Activated naive CD4-positive, alpha-beta T cell treated with anti-CD3 and anti-CD28 coated beads for 36 hours (primary cell): ENCODE measurements at regions not wholly inside any gene's neighbourhood (a gene's known extent, or its start where the extent isn't known, plus 50 kb on each side); places are given as distances from the start of the nearest gene placed in this dataset.

ENCODE experiments used
- CTCF ChIA-PET: fragments of 350-600 bp; sonication (Branson Sonifier 250); formaldehyde crosslinking; loops from one replicate; lab custom pipeline; 2021; ENCODE audit warnings: antibody characterized with exemption; lab: Charles Lee
- DNase-seq: peaks from one replicate; pipeline ENCODE4 v3.0.0-alpha.2; 2020
- H3K27ac Mint-ChIP-seq: one replicate; pipeline ENCODE4 v1.8.0; 2021; ENCODE audit warnings: mild to moderate bottlenecking, mixed read lengths
- H3K27me3 Mint-ChIP-seq: one replicate; pipeline ENCODE4 v1.8.0; 2021; ENCODE audit warnings: low read depth, mixed read lengths
- H3K36me3 Mint-ChIP-seq: one replicate; pipeline ENCODE4 v1.8.0; 2021; ENCODE audit warnings: low read depth, mixed read lengths
- H3K4me1 Mint-ChIP-seq: one replicate; pipeline ENCODE4 v1.8.0; 2021; ENCODE audit warnings: low read depth, mixed read lengths
- H3K4me3 Mint-ChIP-seq: one replicate; pipeline ENCODE4 v1.8.0; 2021; ENCODE audit warnings: mild to moderate bottlenecking, moderate library complexity, mixed read lengths
- H3K9me3 Mint-ChIP-seq: one replicate; pipeline ENCODE4 v1.8.0; 2021; ENCODE audit warnings: mixed read lengths
- intact Hi-C: fragments of 100-400 bp; cut with micrococcal nuclease; formaldehyde crosslinking; loops from one replicate; pipeline ENCODE4 v1.15.1; 2023

GRCh38 chr6:56714273-56714672 is 71.6 kb upstream of the DST start:
- no peak overlapping the region for H3K4me3 Mint-ChIP-seq
- no peaks in the 10 kb centered on the region for H3K9me3 Mint-ChIP-seq
- H3K36me3 Mint-ChIP-seq, result no peaks in the 10 kb centered on the region
- DNase-seq, result no peak
- no peak overlapping the region for H3K27ac Mint-ChIP-seq
- intact Hi-C loops, result loop anchor here (10.0 kb wide), 1 partner anchor 311 kb away; no protein-coding TSS in a partner anchor
- peaks cover 10% of the 10 kb centered on the region for H3K27me3 Mint-ChIP-seq
- CTCF ChIA-PET, result no interaction called here
- H3K4me1 Mint-ChIP-seq, result no peaks in the 10 kb centered on the region

GRCh38 chr6:56713254-56713672 is 70.6 kb upstream of the DST start:
- CTCF ChIA-PET, result interaction anchor here (0.8 to 2.8 kb wide), 4 partner anchors 15 to 139 kb away, joined by 3 to 12 read pairs (median 6); no protein-coding TSS in a partner anchor
- H3K9me3 Mint-ChIP-seq, result no peaks in the 10 kb centered on the region

GRCh38 chr6:56710967-56711366 is 68.3 kb upstream of the DST start:
- Mint-ChIP-seq H3K4me3 (no peak overlapping the region), H3K27me3 (peaks cover 5% of the 10 kb centered on the region), H3K4me1 (no peaks in the 10 kb centered on the region), H3K36me3 (no peaks in the 10 kb centered on the region), H3K9me3 (no peaks in the 10 kb centered on the region), H3K27ac (no peak overlapping the region)
- intact Hi-C loops, result loop anchor here (10.0 kb wide), 1 partner anchor 314 kb away; no protein-coding TSS in a partner anchor
- CTCF ChIA-PET, result interaction anchor here (0.6 to 2.9 kb wide), 8 partner anchors 13 to 347 kb away, joined by 3 to 40 read pairs (median 6); no protein-coding TSS in a partner anchor
- no peak for DNase-seq

More at GRCh38 chr6:56713254-56713672, 70.6 kb upstream of the DST start:
- no peaks in the 10 kb centered on the region for H3K4me1 Mint-ChIP-seq
- H3K36me3 Mint-ChIP-seq, result no peaks in the 10 kb centered on the region
- no peak overlapping the region for H3K27ac Mint-ChIP-seq
- peaks cover 5% of the 10 kb centered on the region for H3K27me3 Mint-ChIP-seq
- H3K4me3 Mint-ChIP-seq, result no peak overlapping the region
- intact Hi-C loops, result loop anchor here (10.0 kb wide), 1 partner anchor 312 kb away; no protein-coding TSS in a partner anchor
- DNase-seq, result no peak

GRCh38 chr6:56709650-56710049 is 67.0 kb upstream of the DST start:
- H3K36me3 Mint-ChIP-seq, result no peaks in the 10 kb centered on the region
- no peak for DNase-seq
- CTCF ChIA-PET, result interaction anchor here (0.7 to 2.9 kb wide), 21 partner anchors 9 to 193 kb away, joined by 3 to 40 read pairs (median 3); no protein-coding TSS in a partner anchor
- no peaks in the 10 kb centered on the region for H3K9me3 Mint-ChIP-seq
- intact Hi-C loops, result loop anchor here (1.0 to 10.0 kb wide), 6 partner anchors 48 to 725 kb away; partner anchors contain the start of gene PRIM2
- H3K4me1 Mint-ChIP-seq, result no peaks in the 10 kb centered on the region
- peaks cover 5% of the 10 kb centered on the region for H3K27me3 Mint-ChIP-seq
- no peak overlapping the region for H3K27ac Mint-ChIP-seq
- no peak overlapping the region for H3K4me3 Mint-ChIP-seq

GRCh38 chr6:56708810-56709597 is 66.3 kb upstream of the DST start:
- intact Hi-C loops, result loop anchor here (1.0 to 10.0 kb wide), 5 partner anchors 48 to 724 kb away; partner anchors contain the start of gene PRIM2
- H3K4me1 Mint-ChIP-seq, result no peaks in the 10 kb centered on the region
- H3K27me3 Mint-ChIP-seq, result peaks cover 5% of the 10 kb centered on the region
- no peak for DNase-seq
- no peaks in the 10 kb centered on the region for H3K36me3 Mint-ChIP-seq
- CTCF ChIA-PET, result interaction anchor here (0.5 to 2.9 kb wide), 22 partner anchors 9 to 182 kb away, joined by 3 to 40 read pairs (median 3); no protein-coding TSS in a partner anchor
- no peaks in the 10 kb centered on the region for H3K9me3 Mint-ChIP-seq
- no peak overlapping the region for H3K4me3 Mint-ChIP-seq
- no peak overlapping the region for H3K27ac Mint-ChIP-seq

- CTCF ChIA-PET, result interaction anchor here (0.7 to 1.9 kb wide), 5 partner anchors 8 to 144 kb away, joined by 3 to 6 read pairs (median 3); partner anchors contain the start of gene DST
Measured at GRCh38 chr6:56706981-56707726, 64.5 kb upstream of the DST start.

GRCh38 chr6:56699066-56699654 is 56.5 kb upstream of the DST start:
- no peaks in the 10 kb centered on the region for H3K4me1 Mint-ChIP-seq
- no peaks in the 10 kb centered on the region for H3K9me3 Mint-ChIP-seq
- intact Hi-C loops, result loop anchor here (1.0 kb wide), 2 partner anchors 62 to 340 kb away; no protein-coding TSS in a partner anchor
- CTCF ChIA-PET, result interaction anchor here (0.5 to 2.2 kb wide), 12 partner anchors 9 to 203 kb away, joined by 3 to 7 read pairs (median 4); no protein-coding TSS in a partner anchor
- no peak overlapping the region for H3K4me3 Mint-ChIP-seq
- H3K27me3 Mint-ChIP-seq, result peaks cover 2% of the 10 kb centered on the region
- H3K27ac Mint-ChIP-seq, result no peak overlapping the region
- H3K36me3 Mint-ChIP-seq, result no peaks in the 10 kb centered on the region
- DNase-seq, result no peak

More at GRCh38 chr6:56706981-56707726, 64.5 kb upstream of the DST start:
- no peaks in the 10 kb centered on the region for H3K9me3 Mint-ChIP-seq
- H3K27me3 Mint-ChIP-seq, result peaks cover 5% of the 10 kb centered on the region
- H3K27ac Mint-ChIP-seq, result no peak overlapping the region
- H3K4me3 Mint-ChIP-seq, result no peak overlapping the region
- no peaks in the 10 kb centered on the region for H3K36me3 Mint-ChIP-seq
- intact Hi-C loops, result loop anchor here (10.0 kb wide), 1 partner anchor 722 kb away; no protein-coding TSS in a partner anchor
- no peaks in the 10 kb centered on the region for H3K4me1 Mint-ChIP-seq
- DNase-seq, result no peak

GRCh38 chr6:56695702-56696101 is 53.0 kb upstream of the DST start:
- DNase-seq, result no peak
- H3K27me3 Mint-ChIP-seq, result peaks cover 2% of the 10 kb centered on the region
- CTCF ChIA-PET, result no interaction called here
- H3K4me3 Mint-ChIP-seq, result no peak overlapping the region
- no peak overlapping the region for H3K27ac Mint-ChIP-seq
- no peaks in the 10 kb centered on the region for H3K9me3 Mint-ChIP-seq
- H3K4me1 Mint-ChIP-seq, result no peaks in the 10 kb centered on the region
- H3K36me3 Mint-ChIP-seq, result no peaks in the 10 kb centered on the region
- intact Hi-C loops, result no loop called here

- CTCF ChIA-PET, result no interaction called here
- peaks cover 5% of the 10 kb centered on the region for H3K27me3 Mint-ChIP-seq
- intact Hi-C loops, result no loop called here
- H3K4me3 Mint-ChIP-seq, result no peak overlapping the region
- DNase-seq, result no peak
- H3K9me3 Mint-ChIP-seq, result no peaks in the 10 kb centered on the region
- H3K4me1 Mint-ChIP-seq, result no peaks in the 10 kb centered on the region
- H3K27ac Mint-ChIP-seq, result no peak overlapping the region
- no peaks in the 10 kb centered on the region for H3K36me3 Mint-ChIP-seq
Measured at GRCh38 chr6:56694002-56694401, 51.3 kb upstream of the DST start.

- H3K36me3 Mint-ChIP-seq, result no peaks in the 10 kb centered on the region
- DNase-seq, result no peak
- H3K27ac Mint-ChIP-seq, result no peak overlapping the region
- H3K9me3 Mint-ChIP-seq, result no peaks in the 10 kb centered on the region
- H3K4me3 Mint-ChIP-seq, result no peak overlapping the region
- no peaks in the 10 kb centered on the region for H3K4me1 Mint-ChIP-seq
- CTCF ChIA-PET, result interaction anchor here (2.4 kb wide), 1 partner anchor 16 kb away, joined by 11 read pairs; no protein-coding TSS in a partner anchor
- intact Hi-C loops, result no loop called here
- H3K27me3 Mint-ChIP-seq, result peaks cover 4% of the 10 kb centered on the region
Measured at GRCh38 chr6:56693246-56693607, 50.5 kb upstream of the DST start.

GRCh38 chr6:56692523-56693245 is 50.0 kb upstream of the DST start:
- intact Hi-C loops, result no loop called here
- Mint-ChIP-seq H3K9me3 (no peaks in the 10 kb centered on the region), H3K36me3 (no peaks in the 10 kb centered on the region), H3K4me1 (no peaks in the 10 kb centered on the region), H3K27ac (no peak overlapping the region), H3K4me3 (no peak overlapping the region), H3K27me3 (peaks cover 4% of the 10 kb centered on the region)
- CTCF ChIA-PET, result interaction anchor here (2.4 kb wide), 1 partner anchor 17 kb away, joined by 11 read pairs; no protein-coding TSS in a partner anchor
- DNase-seq, result no peak
